Small intestine (tissue), 7 donors: ENCODE measurements at regions not wholly inside any gene's neighbourhood (a gene's known extent, or its start where the extent isn't known, plus 50 kb on each side); places are given as distances from the start of the nearest gene placed in this dataset.

Source experiments
- DNase-seq, 2 donors: peaks; one replicate each; pipeline versions ENCODE4 v3.0.0 to v3.0.0-alpha.2; 2013
- FAIRE-seq: peaks from 2 replicates; lab custom pipeline; 2012; peaks lifted over from hg19 to GRCh38; lab: Jason Lieb, UNC
- H3K27ac ChIP-seq, 3 donors: one replicate each; pipeline ENCODE4 v1.5.1; 2013; ENCODE audit warnings: low read length in 2 of 3, mild to moderate bottlenecking in 2 of 3, control low read depth in 1 of 3, inconsistent platforms in 1 of 3, low read depth in 1 of 3, moderate library complexity in 1 of 3
- H3K27me3 ChIP-seq, 3 donors: one replicate each; pipeline ENCODE4 v1.6.1; 2013; ENCODE audit warnings: low read length in 3 of 3, inconsistent platforms in 1 of 3; ENCODE audit not compliant: control insufficient read depth in 3 of 3, insufficient read depth in 3 of 3
- H3K36me3 ChIP-seq, 3 donors: one replicate each; pipeline ENCODE4 v1.6.1; 2013; ENCODE audit warnings: low read length in 3 of 3, inconsistent platforms in 1 of 3, low read depth in 1 of 3, mild to moderate bottlenecking in 1 of 3, moderate library complexity in 1 of 3; ENCODE audit not compliant: control insufficient read depth in 3 of 3, insufficient read depth in 2 of 3
- H3K4me1 ChIP-seq, 3 donors: one replicate each; pipeline ENCODE4 v1.6.1; 2013; ENCODE audit warnings: low read length in 2 of 3, inconsistent platforms in 1 of 3, low read depth in 1 of 3, mild to moderate bottlenecking in 1 of 3, moderate library complexity in 1 of 3; ENCODE audit not compliant: control insufficient read depth in 3 of 3, insufficient read depth in 2 of 3
- H3K4me3 ChIP-seq, 3 donors: one replicate each; pipeline ENCODE4 v1.5.1; 2013; ENCODE audit warnings: low read length in 3 of 3, control low read depth in 1 of 3, inconsistent platforms in 1 of 3, low read depth in 1 of 3, mild to moderate bottlenecking in 1 of 3, moderate library complexity in 1 of 3
- H3K9me3 ChIP-seq, 2 donors: one replicate each; pipeline ENCODE4 v1.6.1; 2013; ENCODE audit warnings: low read depth in 1 of 2, low read length in 1 of 2; ENCODE audit not compliant: control insufficient read depth in 2 of 2, insufficient read depth in 1 of 2
- WGBS, 3 donors: extraction: QIAGEN DNeasy Blood & Tissue Kit; methylation state at CpG; one replicate each; pipeline ENCODE4 v1.1.7; 2013; 5-methylcytosine and 5-hydroxymethylcytosine counted together
- donor health status: healthy with polysubstance abuse.
- donor health status: control.
- donor health status: control.
- donor health status: Bipolar disorder and iron deficiency.
- donor health status: healthy.

- Histone ChIP-seq H3K27me3 (no peaks in the 10 kb centered on the region), H3K9me3 (no peaks in the 10 kb centered on the region), H3K4me1 (no peaks in the 10 kb centered on the region), H3K4me3 (no peak overlapping the region), H3K27ac (no peak overlapping the region), H3K36me3 (no peaks in the 10 kb centered on the region)
- WGBS, 3 donors: 69 to 83% (median 78%) methylated on average over 8 of the region's 8 CpGs
- FAIRE-seq (no peak), DNase-seq (no peak)
Observed at GRCh38 chr18:45241982-45242565, 373.2 kb upstream of the SLC14A2 start.

DNA sequence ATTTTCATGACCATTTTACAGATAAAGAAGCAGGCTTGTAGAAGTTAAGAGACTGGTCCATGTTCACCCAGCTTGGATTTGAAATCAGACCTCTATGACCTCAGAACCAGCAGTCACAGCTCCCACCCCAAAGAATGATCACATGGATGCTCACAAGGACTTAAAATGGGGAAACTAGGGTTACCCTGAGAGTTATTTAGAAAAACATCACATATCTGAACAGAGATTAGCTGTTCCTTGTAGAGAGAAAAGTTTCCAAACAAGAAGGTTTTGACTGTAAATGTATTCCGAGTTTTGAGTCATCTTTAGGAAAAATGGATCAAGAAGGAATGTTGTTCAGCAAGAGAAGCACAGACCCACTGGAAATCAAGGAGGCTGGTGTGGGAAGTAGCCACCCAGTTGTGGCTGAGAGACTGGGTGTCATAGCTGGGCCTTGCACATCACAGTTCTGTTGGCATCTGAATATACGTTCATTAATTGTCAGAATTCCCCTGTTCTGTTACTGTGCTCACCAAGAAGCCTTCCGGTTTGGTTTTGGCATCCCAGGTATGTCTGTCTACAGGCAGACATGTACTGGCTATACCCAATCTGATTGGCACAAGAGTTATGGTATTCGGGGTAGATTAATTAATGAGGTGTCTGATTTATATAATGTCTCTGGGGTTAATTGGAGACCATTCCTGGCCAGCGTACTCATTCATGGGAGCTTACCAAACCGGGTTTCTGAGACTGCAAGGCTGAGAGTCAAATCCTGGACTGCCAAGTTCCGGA, 371.8 kb upstream of the SLC14A2 start:
- FAIRE-seq (no peak), DNase-seq (no peak)
- Histone ChIP-seq H3K9me3 (no peaks in the 10 kb centered on the region), H3K36me3 (no peaks in the 10 kb centered on the region), H3K27me3 (no peaks in the 10 kb centered on the region), H3K4me3 (no peak overlapping the region), H3K4me1 (peaks cover 0 to 2% (median 0%) of the 10 kb centered on the region in 3 donors), H3K27ac (peak overlapping the region in 1 of 3 donors; percentile 43)
- whole genome bisulfite sequencing, 3 donors: 77 to 85% (median 82%) methylated on average over 7 of the region's 7 CpGs

GRCh38 chr18:45245091-45245511, 370.2 kb upstream of the SLC14A2 start:
- H3K36me3 ChIP-seq: no peaks in the 10 kb centered on the region
- no peak overlapping the region for H3K4me3 ChIP-seq
- FAIRE-seq: no peak
- WGBS, 3 donors: 22 to 63% (median 55%) methylated on average over 1 of the region's 1 CpG
- H3K4me1 ChIP-seq: peaks cover 0 to 2% (median 0%) of the 10 kb centered on the region in 3 donors
- no peaks in the 10 kb centered on the region for H3K27me3 ChIP-seq
- DNase-seq: no peak
- no peak overlapping the region for H3K27ac ChIP-seq
- H3K9me3 ChIP-seq: no peaks in the 10 kb centered on the region

DNA sequence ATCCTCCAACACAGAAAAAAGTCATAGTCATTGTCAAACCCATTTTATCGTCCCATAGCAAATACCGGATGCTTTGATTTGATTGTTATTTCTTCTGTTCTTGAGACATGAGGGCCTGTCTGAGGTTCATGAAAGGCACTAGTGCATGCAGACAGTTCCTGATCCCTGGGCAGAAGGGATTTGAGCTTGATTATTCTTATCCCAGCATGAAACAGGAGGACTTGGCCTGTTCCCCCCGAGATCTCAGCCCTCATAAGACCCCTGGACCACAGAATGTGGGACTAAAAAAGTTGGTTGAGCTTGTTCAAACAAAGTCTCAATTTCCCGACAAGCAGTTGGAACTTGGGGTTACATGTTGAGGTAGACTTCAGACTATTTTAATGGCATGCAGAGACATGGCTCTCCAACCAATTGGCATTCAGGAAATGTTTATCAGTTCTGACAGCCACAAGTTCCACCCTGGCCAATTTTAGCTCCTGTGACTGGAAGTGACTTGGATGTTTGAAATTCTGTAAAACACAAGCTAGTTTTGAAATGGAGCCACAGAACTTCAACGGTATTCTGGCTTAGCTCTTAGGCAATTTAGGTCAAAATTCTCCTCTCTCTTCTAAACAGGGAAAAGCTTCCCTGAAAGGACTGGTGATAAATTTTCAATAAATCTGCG, 366.9 kb upstream of the SLC14A2 start:
- FAIRE-seq (no peak), DNase-seq (no peak)
- peak overlapping the region in 1 of 3 donors; percentile 30 for H3K27ac ChIP-seq
- H3K4me3 ChIP-seq: no peak overlapping the region
- H3K4me1 ChIP-seq: peaks cover 0 to 2% (median 0%) of the 10 kb centered on the region in 3 donors
- WGBS, 3 donors: 56 to 83% (median 60%) methylated on average over 6 of the region's 6 CpGs
- H3K36me3 ChIP-seq: no peaks in the 10 kb centered on the region
- no peaks in the 10 kb centered on the region for H3K9me3 ChIP-seq
- H3K27me3 ChIP-seq: no peaks in the 10 kb centered on the region

- 74 to 92% (median 90%) methylated on average over 1 of the region's 1 CpG for WGBS, 3 donors
- Histone ChIP-seq H3K27ac (no peak overlapping the region), H3K27me3 (no peaks in the 10 kb centered on the region), H3K4me3 (no peak overlapping the region), H3K9me3 (no peaks in the 10 kb centered on the region), H3K36me3 (no peaks in the 10 kb centered on the region), H3K4me1 (peaks cover 0 to 2% (median 0%) of the 10 kb centered on the region in 3 donors)
- DNase-seq (no peak), FAIRE-seq (no peak)
Observed at GRCh38 chr18:45249246-45249661, 366.0 kb upstream of the SLC14A2 start.

GRCh38 chr18:45250479-45250878, 364.8 kb upstream of the SLC14A2 start:
- Histone ChIP-seq H3K9me3 (no peaks in the 10 kb centered on the region), H3K4me1 (peaks cover 0 to 2% (median 0%) of the 10 kb centered on the region in 3 donors), H3K36me3 (no peaks in the 10 kb centered on the region), H3K27me3 (no peaks in the 10 kb centered on the region), H3K27ac (no peak overlapping the region), H3K4me3 (no peak overlapping the region)
- WGBS, 3 donors: 53 to 59% (median 58%) methylated on average over 3 of the region's 3 CpGs
- DNase-seq (no peak), FAIRE-seq (no peak)

GRCh38 chr18:45251236-45251635, 364.0 kb upstream of the SLC14A2 start:
- no peaks in the 10 kb centered on the region for H3K9me3 ChIP-seq
- FAIRE-seq (no peak), DNase-seq (no peak)
- no peak overlapping the region for H3K4me3 ChIP-seq
- H3K36me3 ChIP-seq: no peaks in the 10 kb centered on the region
- H3K27ac ChIP-seq: no peak overlapping the region
- WGBS, 3 donors: 90 to 95% (median 92%) methylated on average over 4 of the region's 4 CpGs
- H3K4me1 ChIP-seq: peaks cover 0 to 5% (median 0%) of the 10 kb centered on the region in 3 donors
- H3K27me3 ChIP-seq: no peaks in the 10 kb centered on the region

GRCh38 chr18:45252474-45252873, 362.8 kb upstream of the SLC14A2 start:
- Histone ChIP-seq H3K4me3 (no peak overlapping the region), H3K4me1 (peaks cover 0 to 5% (median 0%) of the 10 kb centered on the region in 3 donors), H3K27ac (no peak overlapping the region), H3K36me3 (no peaks in the 10 kb centered on the region), H3K9me3 (no peaks in the 10 kb centered on the region), H3K27me3 (no peaks in the 10 kb centered on the region)
- DNase-seq (no peak), FAIRE-seq (no peak)
- WGBS, 3 donors: 68 to 88% (median 72%) methylated on average over 2 of the region's 2 CpGs
